HG03175 (cell line): ENCODE measurements at regions not wholly inside any gene's neighbourhood (a gene's known extent, or its start where the extent isn't known, plus 50 kb on each side); places are given as distances from the start of the nearest gene placed in this dataset.
"Not testable (repeated sequence)": the region's sequence is repeated elsewhere in the genome, so short reads cannot be mapped to it uniquely, and the experiment has no call there.

Experiments
- ATAC-seq: cut with Tn5 transposase; IDR thresholded peaks from one replicate; pipeline ENCODE4 v1.9.1; 2021; ENCODE audit warnings: mild to moderate bottlenecking, moderate library complexity; ENCODE audit not compliant: unreplicated experiment

DNA sequence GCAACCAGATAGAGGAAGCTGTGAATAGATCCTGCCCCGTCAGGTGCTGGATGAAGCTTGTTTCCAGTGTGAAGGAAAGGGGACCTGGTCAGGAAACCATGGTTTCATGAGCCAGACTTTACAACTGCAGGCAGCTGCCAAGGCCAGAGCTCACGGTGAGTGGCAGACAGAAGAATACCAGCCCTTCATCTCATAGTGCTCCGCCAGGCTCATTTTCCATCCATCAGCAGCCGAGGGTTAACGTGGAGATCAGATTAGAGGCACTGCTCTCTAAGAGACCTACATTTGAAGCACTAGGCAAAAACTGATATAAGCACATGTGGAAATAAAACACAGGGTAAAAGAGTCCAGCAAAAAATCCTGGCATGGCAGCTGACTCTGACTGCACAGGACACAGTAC, 172.4 kb downstream of the CD24 start:
- no peak for ATAC-seq

DNA sequence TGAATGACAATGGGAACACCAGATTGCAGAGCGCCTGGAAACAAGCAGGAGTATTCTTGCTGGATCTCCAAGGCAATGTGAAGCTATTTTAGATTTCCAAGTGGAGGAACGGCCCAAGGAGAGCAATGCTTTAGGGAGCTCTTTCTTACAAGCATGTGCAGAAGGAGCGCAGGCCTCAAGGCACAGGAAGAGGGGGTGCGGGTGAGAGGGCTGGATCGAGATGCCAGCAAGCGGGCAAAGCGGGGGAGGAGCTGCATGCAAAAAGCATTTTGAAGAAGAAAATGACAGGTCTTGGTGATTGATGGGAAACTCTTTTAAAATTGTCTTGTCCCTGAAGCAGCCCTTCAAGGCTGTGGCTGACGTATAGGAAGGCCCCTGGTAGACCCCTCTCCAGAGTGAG, 171.9 kb downstream of the QRSL1 start:
- no peak for ATAC-seq

DNA sequence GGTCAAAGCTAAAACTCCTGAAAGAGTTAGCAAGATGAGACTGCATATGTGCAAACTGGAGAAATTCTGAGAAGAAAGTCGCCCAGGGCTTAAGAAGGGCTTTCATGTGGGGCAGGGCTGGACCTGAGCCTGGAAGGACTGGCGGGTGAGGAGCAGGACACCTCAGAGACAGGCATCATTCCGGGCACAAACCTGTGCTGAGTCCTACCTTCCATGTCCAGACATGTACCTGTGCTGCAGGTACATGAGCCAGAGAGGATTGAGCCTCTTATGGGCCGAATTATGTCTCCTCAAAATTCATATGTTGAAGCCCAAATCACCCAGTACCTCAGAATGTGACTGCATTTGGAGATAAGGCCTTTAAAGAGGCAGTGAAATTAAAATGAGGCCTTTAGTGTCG, 171.0 kb downstream of the QRSL1 start:
- no peak for ATAC-seq

DNA sequence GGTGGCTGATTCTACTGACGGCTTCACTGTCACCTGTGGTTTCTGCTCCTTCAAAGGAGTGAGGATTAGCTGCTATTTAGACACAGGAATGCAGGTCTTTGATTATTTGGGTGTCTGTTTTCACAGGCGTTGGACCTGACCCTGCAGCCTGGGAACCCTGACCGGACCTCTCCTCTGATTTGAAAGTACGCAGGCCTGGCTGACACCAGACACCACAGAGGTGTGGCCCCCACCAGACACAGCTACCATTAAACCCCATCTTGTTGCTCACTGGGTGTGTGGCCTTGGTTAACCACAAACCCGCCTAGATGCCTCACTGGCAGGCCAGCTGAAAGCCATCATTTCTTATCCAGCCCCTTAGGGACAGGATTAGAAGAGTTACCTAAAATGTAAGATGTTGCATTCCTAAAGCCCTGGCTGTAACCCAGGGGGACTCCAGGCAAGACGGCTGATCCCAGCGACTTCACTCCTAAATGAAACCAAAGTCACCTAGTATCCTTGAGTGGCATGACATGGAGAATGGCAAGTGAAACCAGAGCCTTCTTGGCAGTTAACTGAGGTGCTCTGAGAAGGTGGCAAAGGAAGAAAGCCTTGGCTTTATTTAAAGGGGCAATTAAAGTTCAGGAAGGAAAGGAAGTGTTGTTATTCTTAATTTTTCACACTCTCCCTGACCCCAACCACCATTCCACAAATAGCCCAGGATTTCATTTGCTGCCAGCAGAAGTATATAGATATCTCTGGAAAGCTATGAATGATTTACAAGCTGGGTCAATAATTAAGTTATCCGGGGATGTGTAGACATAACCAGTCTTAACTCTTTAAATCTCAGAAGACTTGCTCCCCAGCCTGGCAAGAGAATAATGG, 169.9 kb downstream of the QRSL1 start:
- peak; percentile 93 for ATAC-seq

DNA sequence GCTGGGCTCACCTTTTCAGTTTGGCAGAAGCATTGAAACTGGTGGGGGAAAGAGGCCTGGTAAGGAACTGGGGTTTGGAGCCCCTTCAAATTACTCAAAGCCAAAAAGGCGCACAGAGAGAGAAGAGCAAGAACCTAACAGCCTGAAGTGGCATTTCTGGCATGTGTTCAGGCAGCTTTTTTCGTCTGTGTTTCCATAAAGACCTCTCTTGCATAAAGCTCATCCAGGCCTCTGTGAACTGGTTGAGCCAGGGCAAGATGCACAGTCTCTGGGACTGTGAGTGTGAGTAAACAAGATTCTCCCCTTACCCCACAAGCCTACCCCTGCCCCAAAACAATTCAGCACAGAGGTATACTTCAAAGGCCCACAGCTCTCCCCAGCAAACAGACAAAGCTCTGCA, 167.8 kb downstream of the QRSL1 start:
- no peak for ATAC-seq

DNA sequence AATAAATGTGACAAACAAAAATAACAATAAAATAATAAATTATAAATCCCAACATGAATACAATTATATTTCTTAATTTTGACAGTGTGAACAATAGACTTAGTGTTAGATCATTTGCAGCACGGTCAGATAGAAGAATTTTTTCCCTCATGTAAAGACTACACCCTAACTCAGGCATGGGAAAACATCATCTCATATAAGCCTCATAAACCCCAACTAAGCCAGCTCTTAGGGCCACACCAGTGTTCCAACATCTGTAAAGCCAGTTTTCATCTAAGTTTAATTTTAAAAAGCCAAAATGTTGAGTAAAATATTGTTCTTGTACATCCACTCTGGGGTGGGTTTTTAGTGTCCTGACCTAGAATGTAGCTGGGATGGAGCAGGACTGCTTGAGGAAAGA, 167.4 kb downstream of the QRSL1 start:
- ATAC-seq = no peak

DNA sequence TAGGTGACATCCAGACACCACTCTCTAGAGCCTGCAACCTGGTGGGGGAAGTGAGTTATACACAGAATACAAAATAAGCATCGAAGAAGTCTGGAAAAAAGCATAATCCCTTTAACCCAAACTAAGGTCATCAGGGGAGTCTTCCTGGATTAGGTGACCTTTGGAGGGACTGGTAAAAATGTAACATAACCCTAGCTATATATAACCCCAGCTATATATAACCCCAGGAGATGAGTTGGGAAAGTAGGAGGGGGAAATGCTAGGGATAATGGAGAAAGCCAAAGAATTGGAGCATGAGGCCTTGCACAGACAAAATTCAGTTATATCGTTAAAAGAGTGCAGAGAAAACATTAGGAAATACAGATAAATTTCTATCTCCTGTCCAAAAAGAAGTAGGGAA, 164.8 kb downstream of the QRSL1 start:
- no peak for ATAC-seq

DNA sequence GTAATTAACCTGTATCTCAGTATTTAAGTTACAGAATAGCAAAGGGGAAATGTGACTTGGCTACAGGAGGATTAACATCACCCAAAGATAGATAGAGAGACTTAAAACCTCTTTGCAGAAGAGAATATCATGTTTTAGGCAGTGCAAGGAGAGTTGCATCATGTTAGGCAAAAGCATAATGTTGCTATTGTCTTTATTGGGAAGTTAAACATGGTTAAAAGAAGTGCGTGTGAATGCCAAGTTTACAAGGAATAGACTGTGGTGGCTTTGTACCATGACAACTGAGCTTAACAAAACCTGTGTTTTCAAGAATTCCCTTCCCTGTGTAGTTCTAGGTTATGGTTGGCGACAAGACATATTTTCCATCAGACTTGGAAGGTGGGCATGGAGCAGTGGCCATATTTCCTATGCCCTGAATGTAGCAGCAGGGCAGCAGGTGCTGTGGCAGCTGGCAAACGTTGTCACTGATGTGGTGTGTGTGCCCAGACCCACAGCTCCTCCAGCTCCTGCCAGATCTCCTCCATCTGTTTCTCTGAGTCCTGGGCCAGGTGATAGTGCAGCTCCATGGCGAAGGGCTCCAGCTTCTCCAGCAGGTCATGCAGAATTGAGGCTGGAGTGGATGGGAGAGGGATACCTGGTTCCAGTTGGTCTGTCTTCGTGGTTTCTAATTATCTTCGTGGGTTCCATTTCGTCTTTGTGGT, 163.3 kb downstream of the QRSL1 start:
- no peak for ATAC-seq

DNA sequence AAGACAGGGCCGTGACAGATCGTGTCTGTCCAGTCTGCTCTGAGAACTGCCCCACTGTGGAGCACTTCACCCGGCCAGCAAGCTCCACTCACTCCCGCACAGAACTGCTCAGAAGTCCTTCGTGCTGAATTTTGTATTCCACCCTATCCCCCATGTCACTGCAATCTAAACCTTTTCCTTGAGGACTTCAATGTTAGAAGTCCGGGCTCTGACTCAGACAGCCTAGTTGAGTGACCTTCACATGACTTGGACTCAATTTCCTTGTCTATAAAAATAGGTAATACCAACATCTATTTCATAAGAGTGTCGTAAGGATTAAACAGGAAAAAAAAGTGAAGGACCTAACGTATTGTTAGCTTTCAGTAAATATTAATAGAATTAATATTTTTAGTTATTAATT, 161.6 kb downstream of the QRSL1 start:
- ATAC-seq = no peak

DNA sequence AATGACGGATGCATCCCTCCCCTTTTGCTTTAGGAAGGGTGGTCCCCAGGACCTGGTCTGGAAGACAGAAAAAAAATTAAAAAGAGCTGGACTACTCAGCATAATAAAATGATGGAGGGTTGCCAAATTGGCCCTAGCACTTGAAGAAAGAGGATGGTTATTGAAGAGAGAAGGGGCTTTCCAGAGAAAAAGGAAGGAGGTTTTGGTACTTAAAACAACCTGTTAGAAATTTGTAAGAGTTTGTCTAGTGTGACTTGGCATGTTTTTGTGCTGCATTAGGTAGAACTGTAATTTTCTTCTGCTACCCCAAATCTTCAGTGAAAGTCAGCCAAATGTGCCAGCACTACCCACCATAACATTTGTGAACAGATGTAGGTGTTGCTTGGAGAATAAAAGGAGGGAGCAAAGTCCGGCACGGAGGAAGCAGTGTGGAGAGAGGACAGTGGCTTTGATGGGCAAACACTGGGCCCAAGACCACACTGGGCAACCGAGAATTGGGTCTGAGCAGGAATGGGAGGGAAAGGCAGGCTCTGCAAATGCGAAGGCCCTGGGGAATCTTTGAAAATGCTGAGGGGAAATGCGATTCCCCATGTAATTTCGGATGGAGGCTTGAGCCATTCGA, 160.9 kb downstream of the QRSL1 start:
- ATAC-seq = no peak

DNA sequence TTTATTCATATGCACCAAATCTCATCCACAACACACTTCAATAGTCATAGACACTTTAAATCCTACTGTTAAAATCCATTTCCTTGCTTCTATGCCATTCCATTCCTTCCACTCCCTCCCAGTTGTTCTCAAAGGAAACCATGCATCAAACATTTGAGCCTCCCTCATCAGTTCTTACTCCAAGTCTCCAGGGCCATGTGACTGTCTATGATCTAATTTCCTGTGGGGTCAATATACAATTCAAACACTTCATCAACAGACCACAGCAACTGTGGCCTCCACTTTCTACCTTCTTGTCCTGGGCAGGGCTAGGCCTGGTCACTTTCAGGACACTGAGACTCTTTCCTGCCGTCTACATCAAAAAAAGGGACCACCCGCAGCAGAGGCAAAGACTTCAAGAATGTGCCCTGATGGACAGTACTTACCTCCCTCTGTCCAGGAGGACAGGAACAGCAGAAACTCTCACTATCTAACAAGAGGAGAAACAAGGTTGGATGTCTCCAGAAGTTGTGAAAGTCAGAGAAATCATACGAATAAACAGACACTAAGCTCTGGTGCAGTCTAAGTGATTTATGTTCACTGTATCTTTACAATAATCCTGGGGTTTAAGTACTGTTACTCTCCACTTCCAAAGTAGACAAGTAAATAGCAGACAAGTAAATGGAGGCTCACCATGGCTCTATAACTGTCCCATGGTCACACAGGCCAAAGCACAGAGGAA, 160.2 kb downstream of the QRSL1 start:
- no peak for ATAC-seq

DNA sequence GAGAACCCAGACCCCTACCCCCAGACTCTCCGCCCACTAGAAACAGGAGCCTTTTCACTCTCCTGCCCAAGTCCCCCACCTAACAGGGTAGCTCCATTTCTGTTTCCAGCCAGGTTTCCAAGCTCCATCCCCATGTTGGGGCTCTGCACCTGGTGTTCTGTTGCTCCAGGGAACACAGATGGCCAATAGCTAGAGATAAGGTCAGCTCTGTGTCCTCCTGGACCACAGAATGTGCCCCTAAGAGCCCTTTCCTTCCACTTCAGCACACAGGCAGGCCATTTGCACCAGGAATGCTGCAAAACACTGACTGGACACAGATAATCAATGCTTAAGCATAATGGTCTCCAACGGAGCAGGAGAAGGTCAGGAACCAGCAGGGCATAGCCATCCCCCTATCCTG, 159.4 kb downstream of the QRSL1 start:
- no peak for ATAC-seq

DNA sequence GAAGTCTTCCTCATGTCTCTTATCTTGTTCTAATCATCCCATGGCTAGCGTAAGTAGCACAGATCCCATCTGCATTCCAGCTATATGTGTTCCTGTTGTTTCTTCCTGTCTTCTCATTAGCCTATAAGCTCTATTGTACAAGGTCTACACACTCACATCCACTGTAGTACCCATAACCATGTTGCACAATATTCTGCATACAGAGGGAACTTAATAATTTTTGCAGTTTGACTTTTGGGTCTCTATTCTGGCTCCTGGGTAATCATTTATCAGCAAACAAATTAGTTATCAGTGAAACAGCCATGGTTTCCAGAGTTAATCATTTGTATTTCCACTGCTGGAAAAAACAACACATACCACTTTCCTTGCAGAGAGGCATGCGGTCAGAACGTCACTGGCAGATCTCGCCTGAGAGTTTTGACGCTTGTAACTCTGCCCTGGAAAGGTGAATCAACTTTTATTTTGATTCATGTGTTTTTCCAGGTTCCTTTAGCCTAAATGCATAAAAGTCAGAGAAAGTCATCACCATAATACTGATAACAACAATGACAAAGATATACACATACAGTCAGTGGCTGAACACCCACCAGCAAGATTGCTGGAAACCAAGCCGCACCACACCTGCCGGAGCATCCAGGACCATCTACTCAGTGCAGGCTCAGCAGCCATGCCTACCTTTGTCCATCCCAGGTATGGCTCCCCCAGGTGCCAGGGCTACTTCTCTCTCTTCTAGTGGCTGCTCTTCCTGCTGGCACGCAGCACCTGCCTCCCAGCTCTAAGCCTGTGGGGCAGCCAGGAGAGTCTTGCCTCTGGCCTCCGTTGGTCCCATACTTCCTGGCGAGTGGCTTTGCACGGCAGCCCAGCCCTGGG, 158.2 kb downstream of the QRSL1 start:
- ATAC-seq = no peak

DNA sequence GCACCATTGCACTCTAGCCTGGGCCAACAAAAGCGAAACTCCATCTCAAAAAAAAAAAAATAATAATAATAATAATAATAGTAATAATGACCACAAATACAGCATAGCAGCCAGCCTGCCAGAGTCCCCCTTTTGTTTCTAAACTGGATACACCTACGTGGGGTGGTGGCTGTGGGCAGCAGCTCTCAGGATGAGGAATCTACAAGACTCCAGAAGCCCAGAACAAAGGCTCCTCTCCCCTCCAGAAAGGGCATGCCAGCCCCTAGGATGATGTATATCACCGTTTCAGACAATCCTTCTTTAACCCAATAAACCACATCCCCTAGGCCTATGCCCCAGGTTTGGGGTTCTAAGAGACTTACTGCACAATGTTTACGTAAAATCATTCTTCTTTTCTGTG, 155.9 kb downstream of the QRSL1 start:
- no peak for ATAC-seq

DNA sequence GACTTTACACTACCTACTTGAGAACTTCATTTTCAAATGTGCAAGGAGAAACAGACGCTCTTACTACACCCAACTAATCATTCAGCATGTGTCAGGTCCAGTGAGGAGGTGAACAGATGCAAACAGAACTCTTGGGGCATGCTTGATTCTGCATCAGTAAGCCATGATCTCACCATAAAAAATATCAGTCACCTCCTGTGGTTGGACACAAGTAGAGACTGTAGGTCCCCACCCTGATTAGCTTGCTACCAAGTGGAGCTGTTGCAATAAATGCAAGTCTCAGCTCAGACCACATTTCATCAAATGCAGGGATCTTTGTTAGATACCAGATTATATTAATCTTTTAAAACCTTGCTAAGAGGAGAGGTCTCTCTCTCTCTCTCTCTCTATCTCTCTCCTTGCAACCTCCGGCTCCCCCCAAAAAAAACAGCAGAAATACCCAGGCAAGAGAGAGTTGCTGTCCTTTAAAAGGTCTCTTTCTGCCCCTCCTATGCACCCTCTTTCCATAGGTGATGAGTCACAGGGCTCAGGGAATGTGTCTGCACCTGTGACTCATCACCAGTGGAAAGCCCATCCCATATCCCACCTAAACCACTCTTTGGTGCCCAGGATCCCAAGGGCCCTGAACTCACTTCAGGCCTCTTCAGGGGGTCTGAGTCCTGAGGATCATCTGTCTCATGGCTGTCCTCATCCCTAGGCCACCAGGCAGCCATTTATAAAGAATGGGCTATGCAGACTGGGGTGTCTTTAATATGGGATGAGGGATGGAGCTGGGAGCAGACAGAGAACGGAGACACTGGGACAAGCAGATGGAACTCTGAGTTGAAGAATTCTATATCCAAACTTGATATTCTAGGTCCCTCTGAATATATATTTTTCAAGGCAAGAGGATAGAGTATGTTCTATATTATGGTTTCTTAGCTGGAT, 154.5 kb downstream of the QRSL1 start:
- ATAC-seq = no peak

DNA sequence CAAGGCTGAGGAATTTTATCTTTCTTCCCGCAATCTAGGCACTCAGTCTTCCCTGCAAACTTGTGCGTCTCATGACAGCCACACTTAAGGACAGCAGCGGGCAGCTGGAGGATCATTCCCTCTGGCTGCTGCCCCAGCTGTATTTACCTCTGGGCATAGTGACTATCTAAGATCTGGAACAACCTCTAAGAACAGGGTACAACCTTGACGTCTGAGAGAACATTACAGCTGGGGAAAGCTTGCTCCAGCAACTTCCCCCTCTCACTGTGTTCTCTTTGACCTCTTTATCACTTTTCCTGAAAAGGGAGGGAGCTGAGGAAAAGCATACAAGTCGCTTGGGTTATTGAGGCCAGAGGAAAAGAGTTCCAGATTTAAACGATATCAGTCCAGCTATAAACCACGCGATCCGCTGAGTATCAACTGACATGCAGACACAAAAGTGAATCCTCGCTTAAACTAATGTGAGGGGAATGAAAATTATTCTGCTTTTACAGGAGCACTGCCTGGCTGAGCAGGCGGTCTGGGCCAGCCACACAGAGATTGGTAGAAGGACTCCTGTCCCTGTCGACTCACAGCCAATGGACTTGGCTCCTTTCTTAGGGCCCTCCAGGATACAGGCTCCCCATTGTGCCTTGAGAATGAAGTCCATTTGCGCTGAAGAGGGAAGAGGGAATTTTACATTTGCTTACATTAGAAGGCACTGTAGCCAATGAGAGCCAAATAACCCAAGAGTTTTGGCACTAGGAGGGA, 153.3 kb downstream of the QRSL1 start:
- ATAC-seq = no peak

DNA sequence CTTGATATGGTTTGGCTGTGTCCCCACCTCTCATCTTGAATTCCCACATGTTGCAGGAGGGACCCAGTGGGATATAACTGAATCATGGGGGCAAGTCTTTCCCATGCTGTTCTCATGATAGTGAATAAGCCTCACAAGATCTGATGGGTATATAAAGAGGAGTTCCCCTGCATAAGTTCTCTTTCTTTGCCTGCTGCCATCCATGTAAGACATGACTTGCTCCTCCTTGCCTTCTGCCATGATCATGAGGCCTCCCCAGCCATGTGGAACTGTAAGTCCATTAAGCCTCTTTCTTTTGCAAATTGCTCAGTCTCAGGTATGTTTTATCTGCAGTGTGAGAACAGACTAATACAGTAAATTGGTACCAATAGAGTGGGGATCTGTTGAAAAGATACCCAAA, 150.2 kb downstream of the QRSL1 start:
- ATAC-seq = not testable (repeated sequence)

DNA sequence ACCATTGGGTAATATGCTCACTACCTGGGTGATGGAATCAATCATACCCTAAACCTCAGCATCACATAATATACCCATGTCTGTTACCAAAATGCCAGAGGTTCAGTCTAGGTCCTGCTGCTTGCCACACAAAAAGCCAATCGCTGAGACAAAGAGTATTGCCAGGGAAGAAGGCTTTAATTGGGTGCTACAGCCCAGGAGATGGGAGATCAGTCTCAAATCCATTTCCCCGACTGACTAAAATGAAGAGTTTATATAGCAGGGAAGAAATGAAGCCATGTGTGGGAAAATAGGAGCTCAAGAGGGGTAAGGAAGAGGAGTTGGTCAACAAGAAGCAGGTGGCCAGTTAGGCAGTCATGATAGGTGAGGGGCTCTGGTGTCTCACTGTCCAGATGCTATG, 149.6 kb downstream of the QRSL1 start:
- ATAC-seq = no peak
